ENCODE measurements at regions not wholly inside any gene's neighbourhood (a gene's known extent, or its start where the extent isn't known, plus 50 kb on each side); places are given as distances from the start of the nearest gene placed in this dataset.

DNA sequence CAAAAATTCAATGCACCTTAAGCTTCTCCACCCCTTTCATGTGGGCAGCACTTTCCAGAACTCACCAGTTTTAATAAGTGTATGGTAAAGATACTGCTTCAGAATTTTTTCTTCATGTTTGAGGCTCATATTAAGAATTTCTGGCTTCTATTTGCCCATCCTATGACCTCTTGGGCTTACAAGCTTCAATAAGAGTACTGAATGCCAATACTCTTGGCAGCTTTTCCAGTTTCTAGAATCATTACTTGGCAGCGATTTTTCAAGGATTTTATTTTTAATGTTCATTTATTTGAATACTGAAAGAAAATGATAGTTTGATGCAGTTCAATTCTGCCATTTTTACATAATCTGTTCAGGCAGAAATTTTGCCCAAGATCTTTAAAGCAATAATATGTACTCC is 242.1 kb upstream of the KCND2 start:
- TF ChIP-seq EZH2 (IDR thresholded peaks at IDR 0.05), result no peak
- no peak for TF ChIP-seq POLR2AphosphoS5 (IDR thresholded peaks at IDR 0.05; ENCODE audit: borderline replicate concordance, low read depth, low read length)
